A673 (cell line): ENCODE measurements at regions not wholly inside any gene's neighbourhood (a gene's known extent, or its start where the extent isn't known, plus 50 kb on each side); places are given as distances from the start of the nearest gene placed in this dataset.

ENCODE experiments used
- CTCF ChIP-seq: fragments of 300-800, 200-600 bp; sonication (generic); conservative IDR thresholded peaks from 2 replicates; pipeline ENCODE4 v1.5.1; 2017; ENCODE audit warnings: low read depth, mild to moderate bottlenecking, antibody characterized with exemption, low read length, moderate library complexity, mixed read lengths
- EZH2 ChIP-seq: fragments of 200-600 bp; sonication (generic); IDR thresholded peaks from 2 replicates; pipeline ENCODE4 v1.6.1; 2017; ENCODE audit warnings: borderline replicate concordance, low read depth, mild to moderate bottlenecking, mixed read lengths, antibody characterized with exemption, low read length; ENCODE audit not compliant: poor library complexity, severe bottlenecking

- TF ChIP-seq CTCF = no peak
- no peak for TF ChIP-seq EZH2
These were observed 377.0 kb downstream of the ZNF674 start for GRCh38 chrX:46168254-46168653.
